Activated T-cell treated with anti-CD3 and anti-CD28 coated beads for 4 hours (primary cell): ENCODE measurements at regions not wholly inside any gene's neighbourhood (a gene's known extent, or its start where the extent isn't known, plus 50 kb on each side); places are given as distances from the start of the nearest gene placed in this dataset.

Experiments
- DNase-seq: peaks from one replicate; pipeline ENCODE4 v3.0.0-alpha.2; 2020

DNA sequence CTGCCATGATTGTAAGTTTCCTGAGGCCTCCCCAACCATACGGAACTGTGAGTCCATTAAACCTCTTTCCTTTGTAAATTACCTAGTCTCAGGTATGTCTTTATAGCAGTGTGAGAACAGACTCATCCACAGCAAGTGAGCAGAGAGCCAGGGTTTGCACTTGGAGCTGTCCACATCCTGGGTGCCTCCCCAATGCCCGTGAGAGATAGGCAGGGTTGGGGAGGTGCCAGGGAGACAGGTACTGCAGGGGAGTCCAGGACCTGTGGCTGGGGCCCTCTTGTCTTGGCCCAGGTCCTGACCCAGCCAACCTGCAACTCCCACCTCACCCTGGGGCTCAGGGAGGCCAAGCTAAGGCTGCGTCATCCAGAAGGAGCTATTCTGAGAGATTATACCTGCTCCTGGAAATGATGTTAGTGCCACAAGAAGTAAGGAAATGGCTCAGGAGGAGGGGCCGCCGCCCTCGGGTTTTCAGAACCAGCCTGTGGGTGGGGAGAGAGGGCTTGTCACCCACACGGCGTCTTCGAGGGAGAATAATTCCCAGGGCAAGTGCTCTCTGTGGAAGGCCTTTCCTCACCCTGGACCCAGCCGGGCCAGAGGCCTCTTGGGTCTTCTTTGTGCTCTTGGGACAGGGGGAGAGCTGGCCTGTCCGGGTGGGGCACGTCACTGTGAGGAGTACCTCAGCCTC lies 66.5 kb downstream of the ADRA2C start:
- DNase-seq, result no peak

DNA sequence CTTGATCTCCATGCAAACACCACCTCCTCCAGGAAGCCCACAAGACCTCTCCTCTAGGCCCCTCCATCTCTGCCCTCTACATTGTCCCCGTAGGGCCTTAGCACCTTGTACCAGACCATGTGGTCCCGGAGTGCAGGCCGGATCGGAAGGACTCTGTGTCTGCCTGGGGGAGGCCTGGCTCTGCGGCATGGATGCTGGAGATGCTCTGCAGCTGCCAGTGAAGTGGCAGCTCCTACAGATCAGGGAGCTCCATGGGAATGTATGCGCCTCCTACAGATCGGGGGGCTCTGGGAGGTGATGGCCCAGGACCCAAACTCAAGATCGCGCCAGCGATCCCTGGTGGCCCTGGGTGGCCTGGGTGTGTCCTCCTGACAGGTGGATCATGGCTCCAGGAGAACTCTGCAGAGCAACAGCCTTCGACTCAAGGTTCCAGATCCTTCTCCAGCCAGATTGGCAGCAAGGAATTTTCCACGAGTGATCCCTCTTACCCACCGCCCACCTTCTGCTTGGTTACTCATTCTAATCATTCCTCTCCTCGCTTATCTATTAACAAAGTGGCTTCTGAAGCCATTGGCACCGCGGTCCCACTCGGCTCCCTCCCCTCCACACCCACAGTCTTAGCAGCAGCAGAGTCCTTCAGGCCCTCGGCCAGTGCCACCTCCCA lies 67.3 kb downstream of the ADRA2C start:
- DNase-seq, result no peak

DNA sequence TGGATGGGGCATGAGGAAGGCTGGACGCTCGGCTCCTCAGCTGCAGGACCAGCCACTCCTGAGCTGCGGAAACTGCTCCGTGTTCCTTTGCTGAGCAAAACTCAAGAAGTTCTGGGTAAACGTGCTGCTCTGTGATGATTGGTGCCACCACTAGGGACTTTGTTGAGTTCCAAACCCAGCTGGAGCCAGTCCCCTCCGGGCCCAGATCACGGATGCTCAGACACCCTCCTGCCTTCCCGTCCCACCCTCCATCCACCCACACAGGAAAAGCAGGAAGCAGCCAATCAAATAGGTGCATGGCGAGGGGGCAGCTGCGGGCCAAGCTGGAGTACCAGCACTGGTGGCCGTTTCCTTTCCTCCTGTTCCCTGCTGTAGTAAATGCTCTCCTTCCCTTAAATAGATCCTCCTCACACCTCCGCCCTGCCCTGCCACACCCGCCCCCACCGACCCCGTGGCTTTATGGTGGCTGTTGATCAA lies 68.0 kb downstream of the ADRA2C start:
- no peak for DNase-seq

DNA sequence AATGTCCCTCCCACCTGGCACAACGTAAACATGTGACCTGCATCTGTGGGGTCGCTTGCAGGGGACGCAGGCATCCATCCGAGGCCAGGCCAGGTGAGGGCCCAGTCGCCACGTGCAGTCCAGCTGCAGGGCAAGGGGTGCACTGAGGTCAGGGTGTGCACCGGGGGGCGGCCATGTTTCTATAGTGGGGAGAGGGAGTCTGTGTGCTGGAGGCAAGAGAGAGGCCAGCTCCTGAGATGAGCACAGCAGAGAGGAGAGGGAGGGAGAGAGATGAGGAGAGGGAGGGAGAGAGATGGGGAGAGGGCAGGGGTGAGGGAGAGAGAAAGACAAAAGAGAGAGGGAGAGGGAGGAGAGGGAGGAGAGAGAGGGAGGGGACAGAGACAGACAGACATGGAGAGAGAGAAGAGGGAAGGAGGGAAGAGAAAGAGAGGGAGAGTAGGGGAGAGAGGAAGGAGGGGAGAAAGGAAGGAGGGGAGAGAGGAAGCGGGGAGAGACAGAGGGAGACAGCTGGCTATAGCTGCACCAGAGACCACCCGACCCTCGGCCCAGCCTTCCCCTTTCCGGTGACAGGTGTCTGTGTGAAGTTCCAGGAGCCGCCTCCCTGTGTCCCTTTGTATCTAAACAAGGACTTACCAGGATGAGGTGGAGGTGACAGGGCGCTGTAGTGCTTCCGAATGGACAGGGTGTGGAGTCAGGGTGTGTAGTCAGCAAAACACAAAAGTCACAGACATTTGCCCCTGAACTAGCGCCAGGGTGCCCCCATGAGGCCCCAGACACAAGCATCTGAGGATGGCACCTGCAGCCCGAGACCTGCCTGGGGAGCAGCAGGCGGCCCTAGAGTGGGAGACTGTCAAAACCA lies 68.7 kb downstream of the ADRA2C start:
- DNase-seq, result no peak

DNA sequence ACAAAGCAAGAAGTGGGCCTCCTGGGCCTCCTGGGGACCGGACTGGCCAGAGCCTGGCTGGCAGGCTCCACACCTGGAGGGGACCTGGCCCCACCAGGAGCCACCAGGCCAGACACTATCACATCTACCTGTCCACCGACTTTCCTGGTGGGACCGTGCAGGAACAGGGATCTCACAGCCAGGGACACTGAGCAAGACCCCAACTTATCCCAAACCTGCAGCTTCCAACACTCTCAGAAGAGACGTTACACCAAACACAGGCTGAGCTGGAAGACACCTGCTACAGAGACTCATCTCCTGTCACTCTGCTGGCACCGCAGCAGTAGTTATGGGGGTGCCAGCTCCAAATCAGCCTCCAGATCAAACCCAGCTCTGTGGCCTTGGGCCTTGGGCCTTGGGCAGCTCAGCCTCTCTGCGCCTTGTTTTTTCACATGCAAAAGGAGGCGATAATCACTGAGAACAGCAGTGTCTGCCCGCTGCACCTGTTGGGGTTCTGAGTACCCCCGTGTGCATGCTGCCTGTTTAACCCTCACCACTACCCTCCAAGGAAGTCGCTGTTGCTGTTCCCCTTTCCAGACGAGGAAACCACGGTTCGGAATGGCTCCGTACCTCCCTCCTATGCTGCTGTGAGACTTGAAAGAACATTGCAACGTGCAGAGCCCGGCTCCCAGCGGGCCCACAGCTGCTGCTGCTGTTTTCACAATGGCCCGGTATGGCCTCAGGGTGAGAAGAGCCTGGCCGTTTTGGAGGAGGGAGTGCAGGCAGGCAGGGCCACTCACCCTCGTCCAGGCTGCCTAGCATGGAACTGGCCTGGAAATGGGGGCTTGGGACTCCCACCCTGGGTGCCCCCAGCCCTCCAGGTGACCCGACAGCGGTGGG lies 69.6 kb downstream of the ADRA2C start:
- DNase-seq, result no peak

DNA sequence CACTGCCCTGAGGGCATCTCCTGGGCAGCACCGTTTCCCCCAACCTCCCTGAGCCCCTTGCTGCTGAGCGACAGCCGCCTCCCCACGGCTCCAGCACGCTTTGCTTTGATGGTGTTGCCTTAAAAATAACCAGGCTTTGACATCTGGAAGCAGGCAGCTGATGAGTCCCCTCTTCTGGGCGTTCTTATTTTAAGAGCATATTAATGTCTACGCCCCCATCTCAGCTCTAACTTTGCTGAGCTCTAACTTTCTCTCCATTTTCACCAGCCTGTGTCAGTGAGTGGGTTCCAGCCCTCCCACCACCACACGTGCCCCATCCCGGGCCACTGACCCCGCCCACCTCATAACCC lies 70.2 kb downstream of the ADRA2C start:
- DNase-seq, result no peak

DNA sequence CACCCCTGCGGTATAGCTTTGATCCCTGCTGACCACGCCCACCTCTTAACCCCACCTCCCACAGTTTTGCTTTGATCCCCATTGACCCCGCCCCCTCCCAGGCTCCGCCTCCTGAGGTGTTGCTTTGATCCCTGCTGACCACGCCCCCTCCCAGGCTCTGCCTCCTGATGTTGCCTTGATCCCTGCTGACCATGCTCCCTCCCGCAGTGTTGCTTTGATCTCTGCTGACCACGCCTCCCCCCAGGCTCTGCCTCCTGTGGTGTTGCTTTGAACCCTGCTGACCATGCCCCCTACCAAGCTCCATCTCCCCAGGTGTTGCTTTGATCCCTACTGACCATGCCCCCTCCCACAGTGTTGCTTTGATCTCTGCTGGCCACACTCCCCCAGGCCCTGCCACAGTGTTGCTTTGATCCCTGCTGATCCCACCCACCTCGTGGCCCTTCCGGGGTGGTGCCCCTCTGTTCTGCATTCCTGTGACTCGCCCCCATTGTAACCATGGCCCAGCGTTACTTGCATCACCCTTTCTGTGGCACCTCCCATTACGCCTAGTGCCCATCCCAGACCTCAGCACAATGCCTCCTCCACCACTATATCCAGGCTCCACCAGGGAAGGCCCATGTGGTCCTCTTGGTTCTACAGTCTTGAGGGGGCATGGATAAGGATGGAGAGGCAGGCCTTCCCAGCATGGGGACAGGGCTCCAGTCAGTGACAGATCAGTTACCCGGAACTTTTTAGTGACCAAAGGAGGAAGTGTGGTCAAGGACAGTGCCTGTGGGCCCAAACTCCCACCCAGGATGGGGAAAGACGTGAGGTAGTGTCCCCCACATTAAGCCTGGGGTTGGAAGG lies 70.8 kb downstream of the ADRA2C start:
- DNase-seq, result no peak

DNA sequence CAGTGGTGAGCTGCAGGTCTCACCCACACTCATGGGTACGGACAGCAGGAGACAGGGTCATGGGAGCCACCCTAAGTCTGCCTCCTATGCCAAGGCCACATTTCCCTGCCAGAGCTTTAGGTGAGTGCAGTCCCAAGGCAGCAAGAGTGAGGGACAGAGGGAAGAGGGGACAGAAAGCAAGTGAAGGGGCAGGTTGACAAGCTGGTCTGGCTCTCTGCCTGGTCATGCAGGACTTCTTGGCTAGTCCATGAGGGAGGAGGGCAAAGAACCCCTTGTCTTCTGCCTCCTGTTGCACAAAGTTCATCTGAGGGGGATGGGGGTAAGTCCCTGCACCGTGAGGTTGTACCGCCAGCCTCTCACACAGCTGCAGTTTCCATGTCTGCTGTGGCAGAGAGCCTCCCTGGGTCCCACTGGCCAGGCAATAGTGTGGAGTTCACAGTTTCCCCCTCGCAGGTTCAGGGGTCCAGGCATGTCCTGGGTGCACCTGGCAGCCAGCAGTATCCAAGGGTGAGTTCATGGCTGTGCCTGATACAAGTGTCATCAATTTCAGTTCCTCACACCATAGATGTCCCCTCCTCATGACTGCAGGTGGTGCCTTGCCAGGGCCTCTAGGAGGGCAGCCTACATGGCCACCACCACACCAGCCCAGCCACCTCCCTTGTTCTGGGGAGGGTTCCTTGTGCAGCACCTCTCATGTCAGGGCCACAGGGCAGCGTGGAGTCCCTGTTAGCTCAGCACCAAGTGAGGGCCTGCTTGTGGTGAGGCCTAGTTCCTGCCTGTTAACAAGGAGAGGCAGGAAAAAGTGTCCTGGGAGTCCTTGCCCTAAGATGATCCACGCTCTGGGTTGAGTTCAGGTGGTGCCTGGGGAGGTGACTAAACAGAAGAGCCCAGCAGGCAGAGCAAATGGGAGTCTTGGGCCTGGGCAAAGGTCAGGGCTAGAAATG lies 72.5 kb downstream of the ADRA2C start:
- no peak for DNase-seq

DNA sequence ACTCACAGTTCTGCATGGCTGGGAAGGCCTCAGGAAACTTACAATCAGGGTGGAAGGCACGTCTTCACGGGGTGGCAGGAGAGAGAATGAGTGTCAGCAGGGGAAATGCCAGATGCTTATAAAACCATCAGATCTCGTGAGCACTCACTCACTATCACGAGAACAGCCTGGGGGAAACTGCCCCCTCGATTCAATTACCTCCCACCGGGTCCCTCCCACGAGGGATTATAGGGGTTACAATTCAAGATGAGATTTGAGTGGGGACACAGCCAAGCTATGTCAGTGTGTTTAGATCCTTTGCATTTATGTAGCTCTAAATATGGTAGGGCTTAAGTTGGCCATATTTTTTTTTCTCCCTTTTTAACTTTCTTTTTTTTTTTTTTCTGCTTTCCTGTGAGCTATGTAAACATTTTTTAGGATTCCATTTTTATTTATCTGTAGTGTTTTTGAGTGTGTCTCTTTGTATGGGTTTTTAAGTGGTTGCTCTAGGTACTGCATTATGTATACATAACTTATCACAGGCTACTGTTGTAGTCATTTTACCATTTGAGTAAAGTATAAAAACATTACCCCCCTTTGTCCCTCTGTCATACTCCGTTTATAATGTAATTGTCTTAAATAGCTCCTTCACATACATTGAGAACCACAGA lies 79.0 kb downstream of the ADRA2C start:
- no peak for DNase-seq

DNA sequence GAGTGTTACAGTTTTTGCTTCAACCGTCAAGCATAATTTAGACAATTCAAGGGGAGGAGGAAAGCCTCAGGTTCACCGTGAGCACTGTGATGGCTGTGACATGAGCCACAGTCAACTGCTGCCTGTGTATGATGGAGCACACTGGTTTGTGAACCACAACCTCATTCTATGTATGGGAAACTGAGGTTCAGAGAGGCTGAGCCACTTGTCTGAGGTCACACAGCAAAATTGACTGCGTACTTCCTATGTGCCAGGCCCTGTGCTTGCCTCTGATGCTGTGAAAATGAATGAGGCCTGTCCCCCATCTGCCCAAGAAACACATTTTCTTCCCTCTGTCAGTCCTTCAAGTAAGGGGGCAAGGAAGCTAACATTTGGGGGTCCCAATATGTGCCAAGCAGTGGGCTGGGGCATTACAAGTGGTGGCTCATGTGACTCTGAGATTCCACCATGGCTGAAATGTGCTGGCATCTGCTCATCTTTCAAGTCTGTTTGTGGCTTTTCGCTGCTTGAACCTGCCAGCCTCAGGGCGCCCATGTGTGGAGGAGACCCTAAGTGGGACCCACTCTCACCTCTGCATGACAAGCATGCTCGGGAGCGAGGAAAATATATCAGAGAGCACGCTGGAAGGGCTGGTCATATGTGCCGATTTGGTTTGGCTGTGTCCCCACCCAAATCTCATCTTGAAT lies 79.7 kb downstream of the ADRA2C start:
- DNase-seq, result no peak

DNA sequence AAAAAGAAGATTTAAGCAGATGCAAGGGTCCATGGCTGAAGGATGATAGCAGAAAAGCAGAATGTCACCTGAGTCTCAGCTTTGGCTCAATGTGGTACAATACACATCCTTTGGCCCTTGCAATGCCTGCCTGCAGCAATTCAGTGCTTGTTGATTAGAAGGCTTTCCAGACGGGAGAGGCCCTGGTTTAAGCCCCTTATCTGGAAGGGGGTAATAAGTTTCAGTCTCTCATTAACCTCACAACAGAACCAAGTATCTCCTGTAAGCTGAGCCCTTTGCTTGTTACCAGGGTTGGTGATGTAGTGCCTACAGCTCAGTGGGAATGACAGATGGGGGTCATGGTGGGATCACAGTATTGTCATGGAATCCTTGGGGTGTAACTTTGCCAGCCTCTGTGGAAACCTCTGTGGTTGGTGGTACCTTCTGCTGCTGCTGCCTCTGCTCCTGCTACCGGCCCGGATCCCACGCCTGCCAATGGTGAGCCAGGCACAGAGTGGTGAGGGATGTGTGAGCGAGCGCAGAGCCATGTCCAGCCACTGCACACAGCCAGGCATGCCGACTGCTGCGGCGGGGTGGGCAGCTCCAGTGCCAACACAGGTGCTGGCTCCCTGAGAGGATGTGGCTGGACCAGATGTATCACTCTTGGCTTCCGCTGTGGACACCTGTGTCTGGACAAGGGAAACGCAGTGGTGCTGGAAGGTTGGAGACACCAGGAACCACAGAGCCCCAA lies 81.2 kb downstream of the ADRA2C start:
- no peak for DNase-seq

DNA sequence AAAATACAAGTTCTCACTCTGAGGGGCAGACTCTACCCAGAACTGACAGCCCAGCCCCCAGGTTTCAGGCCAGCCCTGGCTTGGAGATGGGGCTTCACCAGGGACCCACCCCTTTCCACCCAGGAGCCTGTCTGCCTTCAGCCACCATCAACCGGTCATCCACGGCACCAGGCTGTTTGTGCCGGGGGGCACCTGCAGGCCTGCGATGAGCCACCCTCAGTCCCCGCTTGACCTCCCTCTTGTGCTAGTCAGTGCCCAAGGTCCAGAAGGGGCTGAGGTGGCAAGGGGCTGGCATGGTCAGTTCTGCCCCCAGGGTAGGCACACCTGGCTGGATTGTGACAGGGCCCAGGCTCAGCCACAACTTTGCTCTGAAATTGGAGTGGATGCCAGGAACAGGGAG lies 82.1 kb downstream of the ADRA2C start:
- no peak for DNase-seq

DNA sequence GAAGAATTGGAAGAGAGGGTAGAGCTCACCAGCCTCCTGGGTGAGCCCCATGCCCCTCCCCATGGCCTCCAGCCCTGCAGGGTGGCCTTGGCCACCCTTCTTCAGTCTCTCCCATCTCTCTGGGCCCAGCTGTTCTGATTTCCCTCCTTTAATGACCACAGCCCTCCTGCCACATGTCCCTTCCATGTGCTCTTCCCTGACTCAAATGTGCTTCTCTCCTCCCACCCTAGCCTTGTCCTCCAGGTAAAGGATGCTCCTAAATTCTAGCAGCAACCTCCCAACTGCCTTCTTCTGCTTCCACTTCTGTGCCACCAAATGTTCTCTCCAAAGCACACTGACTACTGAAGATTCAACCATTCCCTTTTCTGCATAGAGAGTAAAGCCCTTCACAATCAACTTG lies 83.0 kb downstream of the ADRA2C start:
- no peak for DNase-seq

DNA sequence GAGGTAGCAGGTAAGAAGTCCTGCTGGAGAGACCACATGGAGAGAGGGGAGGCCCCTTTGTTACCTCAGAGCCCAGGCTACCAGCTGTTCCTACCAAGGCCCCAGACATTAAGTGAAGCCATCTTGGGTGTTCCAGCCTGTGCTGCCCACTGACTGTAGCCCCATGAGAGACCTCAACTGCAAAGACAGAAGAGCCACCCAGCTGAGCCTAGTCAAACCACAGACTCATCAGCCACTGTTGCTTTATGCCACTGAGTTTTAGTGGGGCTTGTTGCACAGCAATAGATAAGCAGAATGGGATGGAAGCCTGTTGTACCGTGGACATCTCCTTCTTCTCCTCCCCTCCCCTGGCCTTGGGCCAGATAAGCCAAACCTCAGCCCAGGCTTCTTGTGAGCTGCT lies 83.9 kb downstream of the ADRA2C start:
- no peak for DNase-seq

DNA sequence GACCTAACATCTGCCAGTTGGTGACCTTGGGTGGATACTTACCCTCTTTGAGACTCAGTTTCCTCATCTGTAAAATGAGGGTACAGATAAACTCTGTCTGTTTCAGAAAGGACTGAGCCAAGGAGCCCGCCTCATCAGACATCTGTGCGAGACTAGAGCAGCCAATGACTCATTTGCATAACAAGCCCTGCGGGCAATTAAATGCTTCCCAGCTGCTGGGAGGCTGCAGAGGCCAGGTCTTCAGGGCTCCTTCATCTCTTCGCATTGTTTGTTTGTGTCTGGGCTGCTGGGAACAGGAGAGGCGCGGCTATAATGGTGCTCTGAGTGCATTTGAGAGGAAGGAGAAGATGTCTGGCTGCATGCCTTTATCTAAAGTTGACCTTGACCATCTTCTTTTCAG lies 85.0 kb downstream of the ADRA2C start:
- DNase-seq, result no peak

DNA sequence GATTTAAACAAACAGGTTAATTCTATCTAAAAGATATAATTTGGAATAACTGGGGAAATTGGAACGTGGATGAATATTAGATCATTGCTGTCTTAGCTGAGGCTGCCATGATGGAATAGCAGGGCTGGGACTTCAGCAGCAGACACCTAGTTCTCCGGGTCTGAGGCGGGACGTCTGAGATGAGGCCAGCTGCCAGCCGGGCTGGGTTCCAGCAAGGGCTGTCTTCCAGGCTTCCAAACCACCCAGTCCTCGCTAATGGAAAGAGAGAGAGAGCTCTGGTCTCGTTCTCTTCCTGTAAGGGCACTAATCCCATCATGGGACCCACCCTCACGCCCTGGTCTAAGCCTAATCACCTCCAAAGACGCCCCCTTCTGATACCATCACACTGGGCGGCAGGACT lies 85.7 kb downstream of the ADRA2C start:
- no peak for DNase-seq

DNA sequence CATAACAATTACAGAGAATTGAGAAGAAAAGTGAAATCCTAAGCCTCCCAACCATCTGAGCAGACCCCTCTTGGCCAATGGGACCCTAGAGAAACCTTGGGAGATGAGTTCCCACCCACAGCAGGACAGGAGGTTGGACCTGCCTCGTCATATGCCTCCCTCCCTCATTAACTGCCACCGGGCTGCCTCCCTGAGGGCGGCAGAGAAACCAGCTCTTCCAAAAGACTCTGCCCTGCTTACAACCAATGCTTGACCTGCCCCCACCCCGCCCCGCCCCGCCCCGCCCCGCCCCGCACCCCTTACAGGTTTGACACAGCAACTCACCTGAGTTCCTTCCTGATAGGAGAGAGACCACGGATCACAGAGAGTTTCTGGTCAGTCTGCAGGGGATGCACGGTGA lies 86.1 kb downstream of the ADRA2C start:
- no peak for DNase-seq

DNA sequence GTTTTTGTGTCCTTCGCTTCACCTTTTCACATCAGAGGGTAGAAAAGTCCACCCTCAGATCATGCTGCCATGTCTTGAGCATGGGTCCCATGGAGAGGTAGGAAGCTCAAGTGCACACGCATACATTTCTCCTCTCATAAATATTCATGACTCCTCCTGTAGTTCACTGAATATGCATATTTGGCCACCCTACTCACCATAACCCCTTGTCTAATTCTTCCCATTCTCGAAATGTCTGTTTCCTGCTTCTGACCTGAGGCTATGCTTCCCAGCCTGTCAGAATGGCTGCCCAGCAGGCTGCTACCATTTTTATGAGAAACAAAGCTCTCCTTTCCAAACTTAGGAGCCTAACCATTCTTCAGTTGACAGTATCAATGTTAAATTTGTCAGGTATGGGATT lies 86.5 kb downstream of the ADRA2C start:
- DNase-seq, result no peak
